ENCODE measurements at regions not wholly inside any gene's neighbourhood (a gene's known extent, or its start where the extent isn't known, plus 50 kb on each side); places are given as distances from the start of the nearest gene placed in this dataset.
"Not testable (repeated sequence)": the region's sequence is repeated elsewhere in the genome, so short reads cannot be mapped to it uniquely, and the experiment has no call there.

DNA sequence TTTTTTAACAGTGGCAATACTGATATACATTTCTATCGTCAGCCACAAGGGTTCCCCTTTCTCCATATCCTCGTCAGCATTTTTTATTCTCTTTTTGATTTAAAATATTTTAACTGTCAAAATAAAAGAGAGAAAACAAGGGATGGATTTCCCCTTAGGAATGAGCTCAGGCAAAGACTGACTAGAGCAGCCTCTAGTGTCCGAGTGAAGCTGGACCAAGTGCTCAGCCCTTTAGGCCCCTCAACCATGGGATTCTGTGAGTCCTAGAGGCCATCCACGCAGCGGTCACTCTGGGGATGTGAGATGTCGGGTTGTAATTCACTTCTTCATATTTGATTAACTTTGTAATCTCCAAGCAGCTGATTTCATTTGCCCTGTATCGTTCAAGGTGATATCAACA is 137.4 kb upstream of the RNF32 start:
- Histone ChIP-seq H4K20me1 (replicated peaks; ENCODE audit: control insufficient read depth, extremely low read depth, insufficient read depth, low read length) (no peaks in the 10 kb centered on the region), H3K4me2 (ENCODE audit: insufficient read depth, low read length) (no peak overlapping the region), H3K4me1 (ENCODE audit: control insufficient read depth, extremely low read depth, insufficient read depth, low read length) (no peaks in the 10 kb centered on the region), H3K9ac (replicated peaks; ENCODE audit: extremely low read depth, insufficient read depth, low read length) (no peak overlapping the region), H3K9me1 (replicated peaks; ENCODE audit: control insufficient read depth, extremely low read depth, insufficient read depth, low read length) (no peaks in the 10 kb centered on the region), H3K27ac (ENCODE audit: insufficient read depth, low read depth, low read length) (no peak overlapping the region), H3K9me3 (replicated peaks; ENCODE audit: control insufficient read depth, insufficient read depth, low read length) (peaks cover 2% of the 10 kb centered on the region), H3K79me2 (ENCODE audit: control insufficient read depth, insufficient read depth, low read length) (no peaks in the 10 kb centered on the region), H3K36me3 (ENCODE audit: control insufficient read depth in 2 of 2, extremely low read depth in 1 of 2, insufficient read depth in 2 of 2, low read length in 2 of 2) (no peaks in the 10 kb centered on the region), H2AFZ (ENCODE audit: low read depth, low read length) (no peak overlapping the region), H3K27me3 (ENCODE audit: control insufficient read depth in 2 of 2, insufficient read depth in 2 of 2, low read length in 2 of 2) (no peaks in the 10 kb centered on the region), H3K4me3 (replicated peaks in 1 of 3; ENCODE audit: insufficient read depth in 1 of 3, low read depth in 1 of 3, low read length in 3 of 3) (no peak overlapping the region)
- BruUV-seq (replicated peaks): no TSS peak
- ChIA-PET POLR2A (no interaction called here), CTCF (no interaction called here)
- TF ChIP-seq FOS (IDR thresholded peaks at IDR 0.05; ENCODE audit: borderline replicate concordance, insufficient read depth, low read length) (no peak), JUN (IDR thresholded peaks at IDR 0.05; ENCODE audit: borderline replicate concordance, insufficient read depth, insufficient read length, low read depth) (no peak), EZH2 (IDR thresholded peaks at IDR 0.05; ENCODE audit: borderline replicate concordance, low read depth, low read length, severe bottlenecking) (no peak), POLR2A (IDR thresholded peaks at IDR 0.05; ENCODE audit: low read depth, low read length) (no peak), MYC (IDR thresholded peaks at IDR 0.05; ENCODE audit: low read depth, low read length) (no peak), POLR2AphosphoS5 (IDR thresholded peaks at IDR 0.05; ENCODE audit: insufficient read depth, low read depth, low read length) (no peak), GATA2 (IDR thresholded peaks at IDR 0.05; ENCODE audit: insufficient read depth, insufficient read length, low read depth, low read length) (no peak)
- TF ChIP-seq, protein P1, sequence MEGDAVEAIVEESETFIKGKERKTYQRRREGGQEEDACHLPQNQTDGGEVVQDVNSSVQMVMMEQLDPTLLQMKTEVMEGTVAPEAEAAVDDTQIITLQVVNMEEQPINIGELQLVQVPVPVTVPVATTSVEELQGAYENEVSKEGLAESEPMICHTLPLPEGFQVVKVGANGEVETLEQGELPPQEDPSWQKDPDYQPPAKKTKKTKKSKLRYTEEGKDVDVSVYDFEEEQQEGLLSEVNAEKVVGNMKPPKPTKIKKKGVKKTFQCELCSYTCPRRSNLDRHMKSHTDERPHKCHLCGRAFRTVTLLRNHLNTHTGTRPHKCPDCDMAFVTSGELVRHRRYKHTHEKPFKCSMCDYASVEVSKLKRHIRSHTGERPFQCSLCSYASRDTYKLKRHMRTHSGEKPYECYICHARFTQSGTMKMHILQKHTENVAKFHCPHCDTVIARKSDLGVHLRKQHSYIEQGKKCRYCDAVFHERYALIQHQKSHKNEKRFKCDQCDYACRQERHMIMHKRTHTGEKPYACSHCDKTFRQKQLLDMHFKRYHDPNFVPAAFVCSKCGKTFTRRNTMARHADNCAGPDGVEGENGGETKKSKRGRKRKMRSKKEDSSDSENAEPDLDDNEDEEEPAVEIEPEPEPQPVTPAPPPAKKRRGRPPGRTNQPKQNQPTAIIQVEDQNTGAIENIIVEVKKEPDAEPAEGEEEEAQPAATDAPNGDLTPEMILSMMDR (IDR thresholded peaks at IDR 0.05; ENCODE audit: extremely low read depth in 1 of 2, insufficient read depth in 1 of 2, low read depth in 1 of 2, low read length in 2 of 2): no peak
- TF ChIP-seq, protein P2, sequence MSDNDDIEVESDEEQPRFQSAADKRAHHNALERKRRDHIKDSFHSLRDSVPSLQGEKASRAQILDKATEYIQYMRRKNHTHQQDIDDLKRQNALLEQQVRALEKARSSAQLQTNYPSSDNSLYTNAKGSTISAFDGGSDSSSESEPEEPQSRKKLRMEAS (IDR thresholded peaks at IDR 0.05; ENCODE audit: insufficient read depth, insufficient read length): no peak
- intact Hi-C loops (cut with micrococcal nuclease) (no loop called here), dilution Hi-C loops (cut with MboI; ENCODE audit: extremely low pct_ligation_motif_present, low sequenced_read_pairs) (no loop called here)
- FAIRE-seq (no peak), DNase-seq (ENCODE audit: low read depth, low spot score) (no peak)

DNA sequence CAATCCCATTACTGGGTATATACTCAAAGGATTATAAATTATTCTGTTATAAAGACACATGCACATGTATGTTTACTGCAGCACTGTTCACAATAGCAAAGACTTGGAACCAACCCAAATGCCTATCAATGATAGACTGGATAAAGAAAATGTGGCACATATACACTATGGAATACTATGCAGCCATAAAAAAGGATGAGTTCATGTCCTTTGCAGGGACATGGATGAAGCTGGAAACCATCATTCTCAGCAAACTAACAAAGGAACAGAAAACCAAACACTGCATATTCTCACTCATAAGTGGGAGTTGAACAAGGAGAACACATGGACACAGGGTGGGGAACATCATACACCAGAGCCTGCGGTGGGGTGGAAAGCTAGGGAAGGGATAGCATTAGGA is 138.8 kb upstream of the RNF32 start:
- H3K9ac ChIP-seq (replicated peaks; ENCODE audit: extremely low read depth, insufficient read depth, low read length); H3K4me2 ChIP-seq (ENCODE audit: insufficient read depth, low read length); dilution Hi-C loops (cut with MboI; ENCODE audit: extremely low pct_ligation_motif_present, low sequenced_read_pairs); DNase-seq (ENCODE audit: low read depth, low spot score); H3K9me1 ChIP-seq (replicated peaks; ENCODE audit: control insufficient read depth, extremely low read depth, insufficient read depth, low read length); FAIRE-seq; H2AFZ ChIP-seq (ENCODE audit: low read depth, low read length); H3K4me3 ChIP-seq (replicated peaks in 1 of 3; ENCODE audit: insufficient read depth in 1 of 3, low read depth in 1 of 3, low read length in 3 of 3); H3K27me3 ChIP-seq (ENCODE audit: control insufficient read depth in 2 of 2, insufficient read depth in 2 of 2, low read length in 2 of 2); intact Hi-C loops (cut with micrococcal nuclease); H3K36me3 ChIP-seq (ENCODE audit: control insufficient read depth in 2 of 2, extremely low read depth in 1 of 2, insufficient read depth in 2 of 2, low read length in 2 of 2); POLR2A ChIA-PET; H4K20me1 ChIP-seq (replicated peaks; ENCODE audit: control insufficient read depth, extremely low read depth, insufficient read depth, low read length); H3K27ac ChIP-seq (ENCODE audit: insufficient read depth, low read depth, low read length); H3K4me1 ChIP-seq (ENCODE audit: control insufficient read depth, extremely low read depth, insufficient read depth, low read length); H3K9me3 ChIP-seq (replicated peaks; ENCODE audit: control insufficient read depth, insufficient read depth, low read length); H3K79me2 ChIP-seq (ENCODE audit: control insufficient read depth, insufficient read depth, low read length); CTCF ChIA-PET; BruUV-seq (replicated peaks): not testable (repeated sequence)
